ENCODE measurements at regions not wholly inside any gene's neighbourhood (a gene's known extent, or its start where the extent isn't known, plus 50 kb on each side); places are given as distances from the start of the nearest gene placed in this dataset.

DNA sequence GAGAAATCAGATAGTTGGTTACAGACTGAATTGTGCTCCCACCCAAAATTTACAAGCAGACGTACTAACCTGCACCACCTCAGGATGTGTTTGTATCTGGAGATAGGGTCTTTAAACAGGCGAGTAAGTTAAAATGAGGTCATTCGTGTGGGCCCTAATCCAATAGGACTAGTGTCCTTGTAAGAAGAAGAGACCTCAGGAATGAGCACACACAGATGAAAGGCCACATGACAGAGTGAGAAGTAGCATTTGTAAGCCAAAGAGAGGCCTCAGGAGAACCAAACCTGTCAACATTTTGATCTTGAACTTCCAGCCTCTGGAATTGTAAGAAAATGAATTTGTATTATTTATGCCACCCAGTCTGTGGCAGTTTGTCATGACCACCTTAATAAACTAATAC is 149.5 kb upstream of the VWC2 start:
- no peak overlapping the region for H2AFZ ChIP-seq (ENCODE audit: low read depth, low read length)
- no peak overlapping the region for H3K4me2 ChIP-seq (ENCODE audit: low read length)
- no peak for TF ChIP-seq EZH2 (IDR thresholded peaks at IDR 0.05; ENCODE audit: insufficient read depth, low read length)
- TF ChIP-seq, protein P1, sequence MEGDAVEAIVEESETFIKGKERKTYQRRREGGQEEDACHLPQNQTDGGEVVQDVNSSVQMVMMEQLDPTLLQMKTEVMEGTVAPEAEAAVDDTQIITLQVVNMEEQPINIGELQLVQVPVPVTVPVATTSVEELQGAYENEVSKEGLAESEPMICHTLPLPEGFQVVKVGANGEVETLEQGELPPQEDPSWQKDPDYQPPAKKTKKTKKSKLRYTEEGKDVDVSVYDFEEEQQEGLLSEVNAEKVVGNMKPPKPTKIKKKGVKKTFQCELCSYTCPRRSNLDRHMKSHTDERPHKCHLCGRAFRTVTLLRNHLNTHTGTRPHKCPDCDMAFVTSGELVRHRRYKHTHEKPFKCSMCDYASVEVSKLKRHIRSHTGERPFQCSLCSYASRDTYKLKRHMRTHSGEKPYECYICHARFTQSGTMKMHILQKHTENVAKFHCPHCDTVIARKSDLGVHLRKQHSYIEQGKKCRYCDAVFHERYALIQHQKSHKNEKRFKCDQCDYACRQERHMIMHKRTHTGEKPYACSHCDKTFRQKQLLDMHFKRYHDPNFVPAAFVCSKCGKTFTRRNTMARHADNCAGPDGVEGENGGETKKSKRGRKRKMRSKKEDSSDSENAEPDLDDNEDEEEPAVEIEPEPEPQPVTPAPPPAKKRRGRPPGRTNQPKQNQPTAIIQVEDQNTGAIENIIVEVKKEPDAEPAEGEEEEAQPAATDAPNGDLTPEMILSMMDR (IDR thresholded peaks at IDR 0.05; ENCODE audit: insufficient read depth, low read depth, low read length): no peak
- no peaks in the 10 kb centered on the region for H3K36me3 Mint-ChIP-seq (ENCODE audit: low read depth, unreplicated experiment)
- no peaks in the 10 kb centered on the region for H3K27me3 Mint-ChIP-seq (ENCODE audit: low read depth, unreplicated experiment)
- no peak overlapping the region for H3K4me3 ChIP-seq (ENCODE audit: insufficient read depth, low read depth, low read length)
- H3K9me3 Mint-ChIP-seq (ENCODE audit: unreplicated experiment): peaks cover 4% of the 10 kb centered on the region
- H3K9ac ChIP-seq (ENCODE audit: low read length): no peak overlapping the region
- H3K27ac Mint-ChIP-seq (ENCODE audit: unreplicated experiment): no peak overlapping the region
- DNase-seq (ENCODE audit: low read depth) (no peak), FAIRE-seq (no peak)
- no peak overlapping the region for H3K27ac ChIP-seq (ENCODE audit: low read depth, low read length)
- H3K9me3 ChIP-seq (ENCODE audit: insufficient read depth, low read depth, low read length): no peaks in the 10 kb centered on the region
- no peaks in the 10 kb centered on the region for H4K20me1 ChIP-seq (ENCODE audit: insufficient read depth, low read length)
- H3K4me3 Mint-ChIP-seq (ENCODE audit: unreplicated experiment): no peak overlapping the region
- no peaks in the 10 kb centered on the region for H3K79me2 ChIP-seq (ENCODE audit: insufficient read depth, low read length)
- no peaks in the 10 kb centered on the region for H3K27me3 ChIP-seq (ENCODE audit: insufficient read depth, low read length)
- no peaks in the 10 kb centered on the region for H3K4me1 Mint-ChIP-seq (ENCODE audit: low read depth, unreplicated experiment)
- no peaks in the 10 kb centered on the region for H3K4me1 ChIP-seq (ENCODE audit: insufficient read depth, low read length)
- H3K36me3 ChIP-seq (ENCODE audit: insufficient read depth, low read length): no peaks in the 10 kb centered on the region

DNA sequence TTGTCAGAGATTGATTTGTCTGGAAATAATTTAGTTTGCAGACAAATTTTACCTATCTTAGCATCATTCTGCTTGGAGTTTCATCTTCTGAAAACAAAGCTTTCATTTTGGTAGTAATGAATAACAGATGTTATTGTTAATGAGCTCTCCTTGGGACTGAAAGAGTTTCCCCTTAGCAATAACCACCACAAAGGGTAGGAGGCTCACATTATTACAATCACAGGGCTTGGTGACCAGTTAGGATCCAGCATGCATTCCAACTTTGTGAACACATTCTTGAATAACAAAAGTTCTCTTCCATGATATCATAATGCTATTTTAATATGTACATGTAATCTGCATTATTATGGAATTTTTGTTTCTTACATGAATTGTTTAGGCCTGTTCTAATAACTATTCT is 148.8 kb upstream of the VWC2 start:
- Mint-ChIP-seq H3K4me3 (ENCODE audit: unreplicated experiment) (no peak overlapping the region), H3K9me3 (ENCODE audit: unreplicated experiment) (peaks cover 4% of the 10 kb centered on the region), H3K36me3 (ENCODE audit: low read depth, unreplicated experiment) (no peaks in the 10 kb centered on the region), H3K27ac (ENCODE audit: unreplicated experiment) (no peak overlapping the region), H3K4me1 (ENCODE audit: low read depth, unreplicated experiment) (no peaks in the 10 kb centered on the region), H3K27me3 (ENCODE audit: low read depth, unreplicated experiment) (no peaks in the 10 kb centered on the region)
- Histone ChIP-seq H3K79me2 (ENCODE audit: insufficient read depth, low read length) (no peaks in the 10 kb centered on the region), H3K9ac (ENCODE audit: low read length) (no peak overlapping the region), H3K27ac (ENCODE audit: low read depth, low read length) (no peak overlapping the region), H3K9me3 (ENCODE audit: insufficient read depth, low read depth, low read length) (no peaks in the 10 kb centered on the region), H3K27me3 (ENCODE audit: insufficient read depth, low read length) (no peaks in the 10 kb centered on the region), H3K36me3 (ENCODE audit: insufficient read depth, low read length) (no peaks in the 10 kb centered on the region), H3K4me1 (ENCODE audit: insufficient read depth, low read length) (no peaks in the 10 kb centered on the region), H4K20me1 (ENCODE audit: insufficient read depth, low read length) (no peaks in the 10 kb centered on the region), H3K4me2 (ENCODE audit: low read length) (no peak overlapping the region), H3K4me3 (ENCODE audit: insufficient read depth, low read depth, low read length) (no peak overlapping the region), H2AFZ (ENCODE audit: low read depth, low read length) (no peak overlapping the region)
- DNase-seq (ENCODE audit: low read depth) (no peak), FAIRE-seq (no peak)
- TF ChIP-seq, protein P1 (IDR thresholded peaks at IDR 0.05; ENCODE audit: insufficient read depth, low read depth, low read length): no peak
- TF ChIP-seq EZH2 (IDR thresholded peaks at IDR 0.05; ENCODE audit: insufficient read depth, low read length): no peak

DNA sequence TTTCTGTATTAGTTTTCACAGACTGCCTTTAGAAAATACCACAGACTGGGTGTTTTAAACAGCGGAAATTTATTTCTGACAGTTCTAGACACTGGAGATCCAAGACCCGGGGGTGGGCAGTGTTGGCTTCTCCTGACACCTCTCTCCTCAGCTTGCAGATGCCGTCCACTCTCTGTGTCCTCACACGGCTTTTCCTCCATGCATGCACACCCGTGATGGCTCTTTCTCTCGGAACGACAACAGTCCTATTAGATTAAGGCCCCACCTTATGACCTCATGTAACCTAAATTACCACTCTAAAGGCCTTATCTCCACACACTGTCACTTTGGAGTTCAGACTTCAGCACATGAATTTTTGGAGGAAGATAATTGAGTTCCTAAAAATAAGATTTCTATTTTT is 142.9 kb upstream of the VWC2 start:
- Histone ChIP-seq H3K4me2 (ENCODE audit: low read length) (no peak overlapping the region), H3K27ac (ENCODE audit: low read depth, low read length) (no peak overlapping the region), H3K9ac (ENCODE audit: low read length) (no peak overlapping the region), H3K4me3 (ENCODE audit: insufficient read depth, low read depth, low read length) (no peak overlapping the region), H3K79me2 (ENCODE audit: insufficient read depth, low read length) (no peaks in the 10 kb centered on the region), H3K4me1 (ENCODE audit: insufficient read depth, low read length) (no peaks in the 10 kb centered on the region), H3K36me3 (ENCODE audit: insufficient read depth, low read length) (no peaks in the 10 kb centered on the region), H4K20me1 (ENCODE audit: insufficient read depth, low read length) (no peaks in the 10 kb centered on the region), H3K9me3 (ENCODE audit: insufficient read depth, low read depth, low read length) (peaks cover 6% of the 10 kb centered on the region), H2AFZ (ENCODE audit: low read depth, low read length) (no peak overlapping the region), H3K27me3 (ENCODE audit: insufficient read depth, low read length) (no peaks in the 10 kb centered on the region)
- Mint-ChIP-seq H3K4me1 (ENCODE audit: low read depth, unreplicated experiment) (no peaks in the 10 kb centered on the region), H3K4me3 (ENCODE audit: unreplicated experiment) (no peak overlapping the region), H3K27me3 (ENCODE audit: low read depth, unreplicated experiment) (peaks cover 3% of the 10 kb centered on the region), H3K9me3 (ENCODE audit: unreplicated experiment) (no peaks in the 10 kb centered on the region), H3K27ac (ENCODE audit: unreplicated experiment) (no peak overlapping the region), H3K36me3 (ENCODE audit: low read depth, unreplicated experiment) (no peaks in the 10 kb centered on the region)
- DNase-seq (ENCODE audit: low read depth) (no peak), FAIRE-seq (no peak)
- TF ChIP-seq EZH2 (IDR thresholded peaks at IDR 0.05; ENCODE audit: insufficient read depth, low read length): no peak
- TF ChIP-seq, protein P1 (IDR thresholded peaks at IDR 0.05; ENCODE audit: insufficient read depth, low read depth, low read length): no peak

Measured in astrocyte (in vitro differentiated cells and primary cell).